Heart left ventricle (tissue), 13 donors: ENCODE measurements at regions not wholly inside any gene's neighbourhood (a gene's known extent, or its start where the extent isn't known, plus 50 kb on each side); places are given as distances from the start of the nearest gene placed in this dataset.

Source experiments
- POLR2A ChIP-seq, 2 donors: fragments of 450-650 bp; IDR thresholded peaks; one replicate each; pipeline ENCODE4 v1.6.1; 2017; ENCODE audit warnings: antibody characterized with exemption in 2 of 2, mild to moderate bottlenecking in 2 of 2, moderate library complexity in 2 of 2
- TF ChIP-seq, protein P1 (sequence below), 12 donors: fragments of 200-600 bp; sonication (generic) in 4 of 12; IDR thresholded peaks; one replicate each; pipeline versions ENCODE4 v1.5.0 to v1.8.0; 2018 to 2022; ENCODE audit warnings: antibody characterized with exemption in 12 of 12, mild to moderate bottlenecking in 5 of 12
- donor health status: ischemic (EF 13 %, LVEDD 7.1; RV severe dilation, severe dysfunction).
- donor health status: DM: no; HTN: yes; CAD: no.
- donor health status: DM: no; HTN: no; CAD: no.
- donor health status: ischemic (EF 25% LVEDD 6.9; RV normal size, moderate dysfunction).
- donor health status: ischemic (EF 25% LVEDD 5.7; RV mildly dilated, moderate dysfunction).
- donor health status: ischemic (EF 35%, LVEDD 5.7; RV mildly dilated, moderate dysfunction).
- donor health status: nonischemic (EF 11% LVEDD 7.7; RV severe dilation, severe dysfunction).
- donor health status: DM: yes; HTN: yes; CAD: no.
- donor health status: PGD.
- donor health status: ischemic (EF 29% LVEDD 5.4; RV normal size, mild dysfunction).
- donor health status: nonischemic (EF 23%, LVEDD 6.1; RV moderate dilation, normal function).

DNA sequence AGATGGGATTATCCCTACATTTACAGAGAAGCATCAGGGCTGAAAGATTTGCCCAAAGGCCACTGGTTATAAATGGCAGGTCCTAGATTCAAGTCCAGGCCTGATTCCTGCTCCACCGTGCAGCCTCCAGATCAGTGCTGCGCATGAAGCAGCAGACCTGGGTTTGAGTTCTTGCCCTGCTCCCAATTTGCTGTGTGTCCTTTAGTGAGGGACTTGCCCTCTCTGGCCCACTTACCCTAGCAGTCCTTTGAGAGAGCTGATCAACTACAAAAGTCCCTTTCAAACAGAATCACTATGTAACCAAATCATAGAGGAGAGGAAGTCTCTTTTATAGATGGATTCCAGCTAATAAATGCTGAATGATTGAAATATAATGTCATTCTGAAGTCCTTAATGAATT, 200.4 kb downstream of the RAB11FIP4 start:
- TF ChIP-seq, protein P1, sequence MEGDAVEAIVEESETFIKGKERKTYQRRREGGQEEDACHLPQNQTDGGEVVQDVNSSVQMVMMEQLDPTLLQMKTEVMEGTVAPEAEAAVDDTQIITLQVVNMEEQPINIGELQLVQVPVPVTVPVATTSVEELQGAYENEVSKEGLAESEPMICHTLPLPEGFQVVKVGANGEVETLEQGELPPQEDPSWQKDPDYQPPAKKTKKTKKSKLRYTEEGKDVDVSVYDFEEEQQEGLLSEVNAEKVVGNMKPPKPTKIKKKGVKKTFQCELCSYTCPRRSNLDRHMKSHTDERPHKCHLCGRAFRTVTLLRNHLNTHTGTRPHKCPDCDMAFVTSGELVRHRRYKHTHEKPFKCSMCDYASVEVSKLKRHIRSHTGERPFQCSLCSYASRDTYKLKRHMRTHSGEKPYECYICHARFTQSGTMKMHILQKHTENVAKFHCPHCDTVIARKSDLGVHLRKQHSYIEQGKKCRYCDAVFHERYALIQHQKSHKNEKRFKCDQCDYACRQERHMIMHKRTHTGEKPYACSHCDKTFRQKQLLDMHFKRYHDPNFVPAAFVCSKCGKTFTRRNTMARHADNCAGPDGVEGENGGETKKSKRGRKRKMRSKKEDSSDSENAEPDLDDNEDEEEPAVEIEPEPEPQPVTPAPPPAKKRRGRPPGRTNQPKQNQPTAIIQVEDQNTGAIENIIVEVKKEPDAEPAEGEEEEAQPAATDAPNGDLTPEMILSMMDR (IDR thresholded peaks at IDR 0.05): no peak
- no peak for TF ChIP-seq POLR2A (IDR thresholded peaks at IDR 0.05)
